Endothelial cell of umbilical vein (primary cell): ENCODE measurements at regions not wholly inside any gene's neighbourhood (a gene's known extent, or its start where the extent isn't known, plus 50 kb on each side); places are given as distances from the start of the nearest gene placed in this dataset.

ENCODE experiments used
- BruUV-seq: library from RNA; stranded (reverse); fragments of 400-500 nt; replicated peaks from 2 replicates; lab custom pipeline; 2021; lab: Mats Ljungman, UMichigan
- CTCF ChIA-PET: fragments of 300-600, 350-600 bp; sonication (Branson Sonifier 250); formaldehyde crosslinking; loops from one replicate; lab custom pipeline; 2021; ENCODE audit warnings: antibody characterized with exemption, inconsistent platforms; lab: Charles Lee
- POLR2A ChIA-PET: fragments of 300-600, 350-600 bp; sonication (Branson Sonifier 250); formaldehyde crosslinking; loops from one replicate; lab custom pipeline; 2021; ENCODE audit warnings: antibody characterized with exemption, inconsistent platforms; lab: Charles Lee
- DNase-seq: peaks from one replicate; pipeline ENCODE4 v3.0.0-alpha.2; 2011; ENCODE audit warnings: low read depth, low spot score
- FAIRE-seq: peaks from 2 replicates; lab custom pipeline; 2011; peaks lifted over from hg19 to GRCh38; lab: Jason Lieb, UNC
- H2AFZ ChIP-seq: 2 replicates; pipeline ENCODE4 v1.6.0; 2012; ENCODE audit warnings: low read depth, low read length, control low read depth, inconsistent platforms
- H3K27ac ChIP-seq: 2 replicates; pipeline ENCODE4 v1.5.1; 2011; ENCODE audit warnings: low read depth, mild to moderate bottlenecking, control low read depth, low read length, moderate library complexity; ENCODE audit not compliant: insufficient read depth
- H3K27me3 ChIP-seq, 2 experiments: 2 replicates each; pipeline versions ENCODE4 v1.6.0 to v1.6.1; 2011; ENCODE audit warnings: low read length in 2 of 2, mixed read lengths in 1 of 2; ENCODE audit not compliant: control insufficient read depth in 2 of 2, insufficient read depth in 2 of 2
- H3K36me3 ChIP-seq, 2 experiments: 2 replicates in 1 of 2; 3 replicates in 1 of 2; pipeline ENCODE4 v1.5.1; 2011; ENCODE audit warnings: low read length in 2 of 2, mild to moderate bottlenecking in 1 of 2, moderate library complexity in 1 of 2; ENCODE audit not compliant: control insufficient read depth in 2 of 2, insufficient read depth in 2 of 2; ENCODE audit errors: extremely low read depth in 1 of 2
- H3K4me1 ChIP-seq: 3 replicates; pipeline ENCODE4 v1.5.1; 2011; ENCODE audit warnings: mild to moderate bottlenecking, low read length; ENCODE audit not compliant: control insufficient read depth, insufficient read depth; ENCODE audit errors: extremely low read depth
- H3K4me2 ChIP-seq: 2 replicates; pipeline ENCODE4 v1.6.1; 2011; ENCODE audit warnings: low read length, control low read depth, mixed read lengths; ENCODE audit not compliant: insufficient read depth
- H3K4me3 ChIP-seq, 3 experiments: fragments of 200-600 bp in 1 of 3; sonication (generic), shearing (Covaris generic) in 1 of 3; replicated peaks in 1 of 3; 2 replicates each; pipeline ENCODE4 v1.5.1; 2011 to 2016; ENCODE audit warnings: control low read depth in 3 of 3, low read length in 3 of 3, mild to moderate bottlenecking in 2 of 3, inconsistent platforms in 1 of 3, low read depth in 1 of 3, moderate library complexity in 1 of 3; ENCODE audit not compliant: insufficient read depth in 1 of 3
- H3K79me2 ChIP-seq: 2 replicates; pipeline ENCODE4 v1.6.0; 2012; ENCODE audit warnings: low read length, inconsistent platforms; ENCODE audit not compliant: control insufficient read depth, insufficient read depth
- H3K9ac ChIP-seq: replicated peaks from 2 replicates; pipeline ENCODE3; 2011; ENCODE audit warnings: low read length, control low read depth; ENCODE audit not compliant: insufficient read depth; ENCODE audit errors: extremely low read depth
- H3K9me1 ChIP-seq: replicated peaks from 3 replicates; pipeline ENCODE4 v1.6.0; 2011; ENCODE audit warnings: mild to moderate bottlenecking, low read length; ENCODE audit not compliant: control insufficient read depth, insufficient read depth; ENCODE audit errors: extremely low read depth
- H3K9me3 ChIP-seq: replicated peaks from 2 replicates; pipeline ENCODE4 v1.5.1; 2012; ENCODE audit warnings: low read length, inconsistent platforms; ENCODE audit not compliant: control insufficient read depth, insufficient read depth
- H4K20me1 ChIP-seq: replicated peaks from 2 replicates; pipeline ENCODE3; 2011; ENCODE audit warnings: mild to moderate bottlenecking, low read length; ENCODE audit not compliant: control insufficient read depth, insufficient read depth; ENCODE audit errors: extremely low read depth
- EZH2 ChIP-seq: IDR thresholded peaks from 2 replicates; pipeline ENCODE4 v1.6.1; 2012; ENCODE audit warnings: borderline replicate concordance, low read depth, mild to moderate bottlenecking, moderate library complexity, low read length, inconsistent platforms; ENCODE audit not compliant: severe bottlenecking
- FOS ChIP-seq: IDR thresholded peaks from 2 replicates; pipeline ENCODE4 v1.6.1; 2011; ENCODE audit warnings: mild to moderate bottlenecking, low read length, moderate library complexity, borderline replicate concordance; ENCODE audit not compliant: insufficient read depth
- GATA2 ChIP-seq: IDR thresholded peaks from 2 replicates; pipeline ENCODE4 v1.7.0; 2011; ENCODE audit warnings: low read depth, mild to moderate bottlenecking, moderate library complexity, mixed read lengths, low read length; ENCODE audit not compliant: insufficient read length, insufficient read depth
- JUN ChIP-seq: IDR thresholded peaks from 2 replicates; pipeline ENCODE4 v1.6.1; 2011; ENCODE audit warnings: borderline replicate concordance, low read depth; ENCODE audit not compliant: insufficient read length, insufficient read depth
- MYC ChIP-seq: IDR thresholded peaks from one replicate; pipeline ENCODE4 v1.6.1; 2011; ENCODE audit warnings: mild to moderate bottlenecking, low read depth, low read length
- POLR2A ChIP-seq: IDR thresholded peaks from 2 replicates; pipeline ENCODE4 v1.6.1; 2012; ENCODE audit warnings: low read depth, mild to moderate bottlenecking, control low read depth, low read length
- POLR2AphosphoS5 ChIP-seq: IDR thresholded peaks from 2 replicates; pipeline ENCODE4 v1.6.1; 2012; ENCODE audit warnings: low read depth, mild to moderate bottlenecking, control low read depth, low read length, moderate library complexity; ENCODE audit not compliant: insufficient read depth
- dilution Hi-C: fragments of 300-500 bp; cut with MboI; formaldehyde crosslinking; loops from one replicate; pipeline ENCODE4 v1.15.0; 2019; ENCODE audit warnings: low sequenced_read_pairs; ENCODE audit not compliant: extremely low pct_ligation_motif_present
- intact Hi-C: fragments of 100-400 bp; cut with micrococcal nuclease; formaldehyde crosslinking; loops from one replicate; pipeline ENCODE4 v1.10.0; 2022
- TF ChIP-seq, protein P1 (sequence below), 2 donors: IDR thresholded peaks; 1 replicate in 1 of 2; 2 replicates in 1 of 2; pipeline ENCODE4 v1.5.1; 2011; ENCODE audit warnings: low read length in 2 of 2, mild to moderate bottlenecking in 2 of 2, moderate library complexity in 2 of 2, control low read depth in 1 of 2, inconsistent platforms in 1 of 2, low read depth in 1 of 2; ENCODE audit not compliant: insufficient read depth in 1 of 2; ENCODE audit errors: extremely low read depth in 1 of 2
- TF ChIP-seq, protein P2 (sequence below): IDR thresholded peaks from 2 replicates; pipeline ENCODE4 v1.6.1; 2011; ENCODE audit not compliant: insufficient read depth, insufficient read length

DNA sequence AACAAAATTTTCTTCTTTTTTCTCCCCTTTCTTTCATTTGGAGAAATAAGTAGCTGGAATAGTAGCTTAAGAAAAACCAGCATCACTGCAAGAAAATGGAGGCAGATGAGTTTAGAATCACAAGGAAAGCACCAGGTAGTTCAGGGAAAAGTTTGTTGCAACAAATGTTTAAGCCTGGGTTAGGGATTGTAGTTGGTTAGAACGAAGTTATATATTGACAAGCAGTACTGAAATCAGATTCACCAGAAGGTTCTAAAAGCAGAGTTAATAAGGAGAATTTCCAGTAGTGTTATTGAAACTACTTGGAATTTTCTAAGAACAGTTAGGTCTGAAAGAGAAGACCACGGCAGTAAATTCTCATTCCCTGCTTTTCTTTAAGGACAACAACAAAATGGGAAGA, 70.2 kb downstream of the BMP2 start:
- dilution Hi-C loops, result no loop called here
- Histone ChIP-seq H3K4me1 (no peaks in the 10 kb centered on the region), H3K4me2 (no peak overlapping the region), H4K20me1 (no peaks in the 10 kb centered on the region), H3K9me1 (no peaks in the 10 kb centered on the region), H3K4me3 (no peak overlapping the region), H3K27me3 (peaks cover 4 to 6% of the 10 kb centered on the region in 2 experiments), H3K9ac (no peak overlapping the region), H3K79me2 (no peaks in the 10 kb centered on the region), H2AFZ (no peak overlapping the region), H3K27ac (no peak overlapping the region), H3K9me3 (no peaks in the 10 kb centered on the region), H3K36me3 (no peaks in the 10 kb centered on the region)
- ChIA-PET CTCF (no interaction called here), POLR2A (no interaction called here)
- no peak for TF ChIP-seq FOS
- TF ChIP-seq GATA2, result no peak
- TF ChIP-seq, protein P1, sequence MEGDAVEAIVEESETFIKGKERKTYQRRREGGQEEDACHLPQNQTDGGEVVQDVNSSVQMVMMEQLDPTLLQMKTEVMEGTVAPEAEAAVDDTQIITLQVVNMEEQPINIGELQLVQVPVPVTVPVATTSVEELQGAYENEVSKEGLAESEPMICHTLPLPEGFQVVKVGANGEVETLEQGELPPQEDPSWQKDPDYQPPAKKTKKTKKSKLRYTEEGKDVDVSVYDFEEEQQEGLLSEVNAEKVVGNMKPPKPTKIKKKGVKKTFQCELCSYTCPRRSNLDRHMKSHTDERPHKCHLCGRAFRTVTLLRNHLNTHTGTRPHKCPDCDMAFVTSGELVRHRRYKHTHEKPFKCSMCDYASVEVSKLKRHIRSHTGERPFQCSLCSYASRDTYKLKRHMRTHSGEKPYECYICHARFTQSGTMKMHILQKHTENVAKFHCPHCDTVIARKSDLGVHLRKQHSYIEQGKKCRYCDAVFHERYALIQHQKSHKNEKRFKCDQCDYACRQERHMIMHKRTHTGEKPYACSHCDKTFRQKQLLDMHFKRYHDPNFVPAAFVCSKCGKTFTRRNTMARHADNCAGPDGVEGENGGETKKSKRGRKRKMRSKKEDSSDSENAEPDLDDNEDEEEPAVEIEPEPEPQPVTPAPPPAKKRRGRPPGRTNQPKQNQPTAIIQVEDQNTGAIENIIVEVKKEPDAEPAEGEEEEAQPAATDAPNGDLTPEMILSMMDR (IDR thresholded peaks at IDR 0.05; ENCODE audit: extremely low read depth in 1 of 2, insufficient read depth in 1 of 2, low read depth in 1 of 2, low read length in 2 of 2), result no peak
- TF ChIP-seq EZH2, result no peak
- TF ChIP-seq POLR2A, result no peak
- no peak for TF ChIP-seq POLR2AphosphoS5
- TF ChIP-seq MYC, result no peak
- TF ChIP-seq, protein P2, sequence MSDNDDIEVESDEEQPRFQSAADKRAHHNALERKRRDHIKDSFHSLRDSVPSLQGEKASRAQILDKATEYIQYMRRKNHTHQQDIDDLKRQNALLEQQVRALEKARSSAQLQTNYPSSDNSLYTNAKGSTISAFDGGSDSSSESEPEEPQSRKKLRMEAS, result no peak
- TF ChIP-seq JUN, result no peak
- no TSS peak for BruUV-seq
- FAIRE-seq (no peak), DNase-seq (no peak)
- intact Hi-C loops, result no loop called here
